ENCODE measurements at regions not wholly inside any gene's neighbourhood (a gene's known extent, or its start where the extent isn't known, plus 50 kb on each side); places are given as distances from the start of the nearest gene placed in this dataset.

GRCh38 chr7:83751217-83751616 is 102.3 kb upstream of the SEMA3E start:
- H3F3A ChIP-seq (replicated peaks; ENCODE audit: low read depth): no peaks in the 10 kb centered on the region
- no peaks in the 10 kb centered on the region for H3K4me1 Mint-ChIP-seq
- DNase-seq (ENCODE audit: low spot score): no peak
- TF ChIP-seq EZH2phosphoT487 (IDR thresholded peaks at IDR 0.05; ENCODE audit: unreplicated experiment): no peak
- TF ChIP-seq CREB1 (CRISPR knock-in tag; IDR thresholded peaks at IDR 0.05; ENCODE audit: low read depth): no peak
- TF ChIP-seq ZNF114 (CRISPR knock-in tag; IDR thresholded peaks at IDR 0.05): no peak
- TF ChIP-seq POLR2AphosphoS5 (IDR thresholded peaks at IDR 0.05; ENCODE audit: low read depth): no peak
- no peak for TF ChIP-seq ZNF331 (CRISPR knock-in tag; IDR thresholded peaks at IDR 0.05; ENCODE audit: low read depth)
- no peak for TF ChIP-seq NANOG (IDR thresholded peaks at IDR 0.05; ENCODE audit: borderline replicate concordance)
- H3K9me3 Mint-ChIP-seq: peaks cover 36% of the 10 kb centered on the region
- no peaks in the 10 kb centered on the region for H3K79me2 ChIP-seq (replicated peaks; ENCODE audit: insufficient read depth)
- H3K27ac ChIP-seq (ENCODE audit: low read depth): no peak overlapping the region
- no peaks in the 10 kb centered on the region for H3K27me3 ChIP-seq (ENCODE audit: insufficient read depth)
- no peak for ATAC-seq
- H4K20me1 ChIP-seq (replicated peaks; ENCODE audit: insufficient read depth): no peaks in the 10 kb centered on the region
- no peak overlapping the region for H2AFZ ChIP-seq
- 0 out of 2 replicates have a peak, but pooled peaks cover 3% of the 10 kb centered on the region for H3K36me3 ChIP-seq (ENCODE audit: insufficient read depth)
- peaks cover 22% of the 10 kb centered on the region for H3K36me3 Mint-ChIP-seq (ENCODE audit: low read depth)
- H3K4me2 ChIP-seq: no peak overlapping the region
- H3K9me2 ChIP-seq (ENCODE audit: insufficient read depth): no peaks in the 10 kb centered on the region; the same call in 1 of the 2 replicates
- no peak overlapping the region for H3K4me3 ChIP-seq
- H3K27me3 Mint-ChIP-seq (ENCODE audit: insufficient read depth, low read depth, poor library complexity): peaks cover 2% of the 10 kb centered on the region
- no peak overlapping the region for H3K27ac Mint-ChIP-seq
- H3K4me1 ChIP-seq (ENCODE audit: insufficient read depth): no peaks in the 10 kb centered on the region
- H3K4me3 Mint-ChIP-seq: no peak overlapping the region

- ATAC-seq (no peak), DNase-seq (ENCODE audit: low spot score) (no peak)
- Histone ChIP-seq H3K9me2 (ENCODE audit: insufficient read depth) (no peaks in the 10 kb centered on the region; the same call in 1 of the 2 replicates), H3K4me1 (ENCODE audit: insufficient read depth) (no peaks in the 10 kb centered on the region), H3K36me3 (ENCODE audit: insufficient read depth) (0 out of 2 replicates have a peak, but pooled peaks cover 3% of the 10 kb centered on the region), H2AFZ (no peak overlapping the region), H3K79me2 (replicated peaks; ENCODE audit: insufficient read depth) (no peaks in the 10 kb centered on the region), H3K4me2 (no peak overlapping the region), H3F3A (replicated peaks; ENCODE audit: low read depth) (no peaks in the 10 kb centered on the region), H4K20me1 (replicated peaks; ENCODE audit: insufficient read depth) (no peaks in the 10 kb centered on the region), H3K27me3 (ENCODE audit: insufficient read depth) (no peaks in the 10 kb centered on the region), H3K4me3 (no peak overlapping the region), H3K27ac (ENCODE audit: low read depth) (no peak overlapping the region)
- Mint-ChIP-seq H3K36me3 (ENCODE audit: low read depth) (peaks cover 22% of the 10 kb centered on the region), H3K9me3 (peaks cover 35% of the 10 kb centered on the region), H3K4me1 (no peaks in the 10 kb centered on the region), H3K4me3 (no peak overlapping the region), H3K27me3 (ENCODE audit: insufficient read depth, low read depth, poor library complexity) (peaks cover 2% of the 10 kb centered on the region), H3K27ac (no peak overlapping the region)
- TF ChIP-seq ZNF462 (CRISPR knock-in tag; IDR thresholded peaks at IDR 0.05) (no peak), STAT1 (IDR thresholded peaks at IDR 0.05; ENCODE audit: unreplicated experiment) (no peak), NANOG (IDR thresholded peaks at IDR 0.05; ENCODE audit: borderline replicate concordance) (no peak), EZH2phosphoT487 (IDR thresholded peaks at IDR 0.05; ENCODE audit: unreplicated experiment) (no peak), EZH2 (IDR thresholded peaks at IDR 0.05; ENCODE audit: low read depth, unreplicated experiment) (no peak), JUNB (IDR thresholded peaks at IDR 0.05; ENCODE audit: unreplicated experiment) (no peak), CREB1 (CRISPR knock-in tag; IDR thresholded peaks at IDR 0.05; ENCODE audit: low read depth) (no peak), ZNF331 (CRISPR knock-in tag; IDR thresholded peaks at IDR 0.05; ENCODE audit: low read depth) (no peak), POLR2AphosphoS5 (IDR thresholded peaks at IDR 0.05; ENCODE audit: low read depth) (no peak), ETS1 (IDR thresholded peaks at IDR 0.05) (no peak)
- TF ChIP-seq, protein P1, sequence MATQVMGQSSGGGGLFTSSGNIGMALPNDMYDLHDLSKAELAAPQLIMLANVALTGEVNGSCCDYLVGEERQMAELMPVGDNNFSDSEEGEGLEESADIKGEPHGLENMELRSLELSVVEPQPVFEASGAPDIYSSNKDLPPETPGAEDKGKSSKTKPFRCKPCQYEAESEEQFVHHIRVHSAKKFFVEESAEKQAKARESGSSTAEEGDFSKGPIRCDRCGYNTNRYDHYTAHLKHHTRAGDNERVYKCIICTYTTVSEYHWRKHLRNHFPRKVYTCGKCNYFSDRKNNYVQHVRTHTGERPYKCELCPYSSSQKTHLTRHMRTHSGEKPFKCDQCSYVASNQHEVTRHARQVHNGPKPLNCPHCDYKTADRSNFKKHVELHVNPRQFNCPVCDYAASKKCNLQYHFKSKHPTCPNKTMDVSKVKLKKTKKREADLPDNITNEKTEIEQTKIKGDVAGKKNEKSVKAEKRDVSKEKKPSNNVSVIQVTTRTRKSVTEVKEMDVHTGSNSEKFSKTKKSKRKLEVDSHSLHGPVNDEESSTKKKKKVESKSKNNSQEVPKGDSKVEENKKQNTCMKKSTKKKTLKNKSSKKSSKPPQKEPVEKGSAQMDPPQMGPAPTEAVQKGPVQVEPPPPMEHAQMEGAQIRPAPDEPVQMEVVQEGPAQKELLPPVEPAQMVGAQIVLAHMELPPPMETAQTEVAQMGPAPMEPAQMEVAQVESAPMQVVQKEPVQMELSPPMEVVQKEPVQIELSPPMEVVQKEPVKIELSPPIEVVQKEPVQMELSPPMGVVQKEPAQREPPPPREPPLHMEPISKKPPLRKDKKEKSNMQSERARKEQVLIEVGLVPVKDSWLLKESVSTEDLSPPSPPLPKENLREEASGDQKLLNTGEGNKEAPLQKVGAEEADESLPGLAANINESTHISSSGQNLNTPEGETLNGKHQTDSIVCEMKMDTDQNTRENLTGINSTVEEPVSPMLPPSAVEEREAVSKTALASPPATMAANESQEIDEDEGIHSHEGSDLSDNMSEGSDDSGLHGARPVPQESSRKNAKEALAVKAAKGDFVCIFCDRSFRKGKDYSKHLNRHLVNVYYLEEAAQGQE (IDR thresholded peaks at IDR 0.05; ENCODE audit: unreplicated experiment): no peak
These were observed 100.6 kb upstream of the SEMA3E start for GRCh38 chr7:83749495-83749894.

All from GM23338 (cell line).